AG09309 (cell line): ENCODE measurements at regions not wholly inside any gene's neighbourhood (a gene's known extent, or its start where the extent isn't known, plus 50 kb on each side); places are given as distances from the start of the nearest gene placed in this dataset.

Experiments used
- DNase-seq: peaks from one replicate; pipeline ENCODE4 v3.0.0-alpha.2; 2010; ENCODE audit warnings: low read depth
- H3K4me3 ChIP-seq: 2 replicates; pipeline ENCODE4 v1.5.1; 2011; ENCODE audit warnings: mild to moderate bottlenecking, low read depth, low read length, moderate library complexity; ENCODE audit not compliant: control insufficient read depth
- TF ChIP-seq, protein P1 (sequence below): IDR thresholded peaks from 2 replicates; pipeline ENCODE4 v1.5.1; 2011; ENCODE audit warnings: mild to moderate bottlenecking, low read depth, low read length, inconsistent platforms; ENCODE audit not compliant: insufficient read depth, control insufficient read depth; ENCODE audit errors: missing control alignments

DNA sequence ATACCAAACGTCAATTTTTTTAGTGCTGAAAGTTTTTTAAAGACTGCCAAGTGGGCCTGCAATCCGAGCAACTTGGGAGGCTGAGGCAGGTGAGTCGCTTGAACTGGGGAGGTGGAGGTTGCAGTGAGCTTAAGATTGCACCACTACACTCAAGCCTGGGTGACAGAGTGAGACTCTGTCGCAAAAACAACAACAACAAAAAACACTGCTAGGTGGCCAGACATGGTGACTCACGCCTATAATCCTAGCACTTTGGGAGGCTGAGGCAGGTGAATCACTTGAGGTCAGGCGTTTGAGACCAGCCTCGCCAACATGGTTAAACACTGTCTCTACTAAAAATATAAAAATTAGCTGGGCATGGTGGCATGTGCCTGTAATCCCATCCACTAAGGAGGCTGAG lies 202.8 kb upstream of the COPS8 start:
- TF ChIP-seq, protein P1, sequence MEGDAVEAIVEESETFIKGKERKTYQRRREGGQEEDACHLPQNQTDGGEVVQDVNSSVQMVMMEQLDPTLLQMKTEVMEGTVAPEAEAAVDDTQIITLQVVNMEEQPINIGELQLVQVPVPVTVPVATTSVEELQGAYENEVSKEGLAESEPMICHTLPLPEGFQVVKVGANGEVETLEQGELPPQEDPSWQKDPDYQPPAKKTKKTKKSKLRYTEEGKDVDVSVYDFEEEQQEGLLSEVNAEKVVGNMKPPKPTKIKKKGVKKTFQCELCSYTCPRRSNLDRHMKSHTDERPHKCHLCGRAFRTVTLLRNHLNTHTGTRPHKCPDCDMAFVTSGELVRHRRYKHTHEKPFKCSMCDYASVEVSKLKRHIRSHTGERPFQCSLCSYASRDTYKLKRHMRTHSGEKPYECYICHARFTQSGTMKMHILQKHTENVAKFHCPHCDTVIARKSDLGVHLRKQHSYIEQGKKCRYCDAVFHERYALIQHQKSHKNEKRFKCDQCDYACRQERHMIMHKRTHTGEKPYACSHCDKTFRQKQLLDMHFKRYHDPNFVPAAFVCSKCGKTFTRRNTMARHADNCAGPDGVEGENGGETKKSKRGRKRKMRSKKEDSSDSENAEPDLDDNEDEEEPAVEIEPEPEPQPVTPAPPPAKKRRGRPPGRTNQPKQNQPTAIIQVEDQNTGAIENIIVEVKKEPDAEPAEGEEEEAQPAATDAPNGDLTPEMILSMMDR, result no peak
- H3K4me3 ChIP-seq, result no peak overlapping the region
- no peak for DNase-seq

DNA sequence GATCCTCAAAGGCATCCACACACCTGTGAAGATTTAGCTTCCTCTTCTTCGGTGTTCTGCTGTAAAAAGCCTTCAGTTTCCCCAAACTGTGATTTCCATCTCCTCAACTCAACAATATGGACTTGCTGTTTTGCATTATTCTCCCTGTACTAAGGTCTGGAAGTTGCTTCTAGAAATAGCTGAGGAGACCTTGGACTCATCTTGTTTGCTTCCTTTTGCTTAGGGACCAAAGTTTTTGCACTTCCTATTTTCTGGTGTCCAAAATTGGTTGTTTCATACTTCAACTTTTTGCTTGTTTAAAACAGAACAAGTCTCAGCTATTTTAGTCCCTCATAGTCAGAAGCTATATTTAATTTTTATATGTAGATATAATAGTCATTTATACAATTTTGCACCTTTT lies 201.9 kb upstream of the COPS8 start:
- no peak for DNase-seq
- TF ChIP-seq, protein P1, result no peak

GRCh38 chr2:236884569-236885175 lies 201.0 kb upstream of the COPS8 start:
- no peak for DNase-seq
- no peak overlapping the region for H3K4me3 ChIP-seq
- TF ChIP-seq, protein P1, result no peak

More for the DNA sequence above, 201.9 kb upstream of the COPS8 start:
- no peak overlapping the region for H3K4me3 ChIP-seq

- TF ChIP-seq, protein P1, result no peak
- H3K4me3 ChIP-seq, result no peak overlapping the region
- DNase-seq, result no peak
Measured at GRCh38 chr2:236886456-236886855, 199.2 kb upstream of the COPS8 start.

GRCh38 chr2:236887531-236887930 lies 198.2 kb upstream of the COPS8 start:
- H3K4me3 ChIP-seq, result no peak overlapping the region
- DNase-seq, result peak; percentile 14
- TF ChIP-seq, protein P1, result peak; percentile 4

- no peak for DNase-seq
- H3K4me3 ChIP-seq, result no peak overlapping the region
- TF ChIP-seq, protein P1, result no peak
Measured at GRCh38 chr2:236887953-236888793, 197.5 kb upstream of the COPS8 start.
